ENCODE measurements at regions not wholly inside any gene's neighbourhood (a gene's known extent, or its start where the extent isn't known, plus 50 kb on each side); places are given as distances from the start of the nearest gene placed in this dataset.

DNA sequence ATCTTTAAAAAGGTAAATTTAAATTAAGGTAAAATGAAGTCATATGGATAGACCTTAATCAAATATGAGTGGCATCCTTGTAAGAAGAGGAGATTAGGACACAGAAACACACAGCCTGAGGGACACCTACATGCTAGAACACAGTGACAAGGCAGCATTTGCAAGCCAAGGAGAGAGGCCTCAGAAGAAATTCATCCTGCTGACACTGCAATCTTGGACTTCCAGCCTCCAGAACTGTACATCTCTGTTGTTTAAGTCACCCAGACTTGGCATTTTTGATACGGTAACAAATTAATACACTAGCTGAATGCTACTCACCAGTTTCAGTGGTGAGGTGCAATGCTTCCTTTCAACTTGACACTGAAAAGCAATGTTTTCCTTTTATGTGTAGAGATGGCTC lies 305.0 kb downstream of the TDRD15 start:
- no peak for DNase-seq
- 88 to 97% (median 96%) methylated on average over 1 of the region's 1 CpG for WGBS, 3 donors
- Histone ChIP-seq H3K9me3 (no peaks in the 10 kb centered on the region), H3K4me3 (no peak overlapping the region), H3K4me1 (no peaks in the 10 kb centered on the region), H3K27ac (no peak overlapping the region), H3K36me3 (ENCODE audit: insufficient read depth in 1 of 2, low read depth in 1 of 2) (no peaks in the 10 kb centered on the region), H3K27me3 (ENCODE audit: insufficient read depth in 3 of 3, low read length in 2 of 3) (no peaks in the 10 kb centered on the region)
- TF ChIP-seq, protein P1, sequence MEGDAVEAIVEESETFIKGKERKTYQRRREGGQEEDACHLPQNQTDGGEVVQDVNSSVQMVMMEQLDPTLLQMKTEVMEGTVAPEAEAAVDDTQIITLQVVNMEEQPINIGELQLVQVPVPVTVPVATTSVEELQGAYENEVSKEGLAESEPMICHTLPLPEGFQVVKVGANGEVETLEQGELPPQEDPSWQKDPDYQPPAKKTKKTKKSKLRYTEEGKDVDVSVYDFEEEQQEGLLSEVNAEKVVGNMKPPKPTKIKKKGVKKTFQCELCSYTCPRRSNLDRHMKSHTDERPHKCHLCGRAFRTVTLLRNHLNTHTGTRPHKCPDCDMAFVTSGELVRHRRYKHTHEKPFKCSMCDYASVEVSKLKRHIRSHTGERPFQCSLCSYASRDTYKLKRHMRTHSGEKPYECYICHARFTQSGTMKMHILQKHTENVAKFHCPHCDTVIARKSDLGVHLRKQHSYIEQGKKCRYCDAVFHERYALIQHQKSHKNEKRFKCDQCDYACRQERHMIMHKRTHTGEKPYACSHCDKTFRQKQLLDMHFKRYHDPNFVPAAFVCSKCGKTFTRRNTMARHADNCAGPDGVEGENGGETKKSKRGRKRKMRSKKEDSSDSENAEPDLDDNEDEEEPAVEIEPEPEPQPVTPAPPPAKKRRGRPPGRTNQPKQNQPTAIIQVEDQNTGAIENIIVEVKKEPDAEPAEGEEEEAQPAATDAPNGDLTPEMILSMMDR (IDR thresholded peaks at IDR 0.05), result no peak
- intact Hi-C loops (cut with DNase I), result no loop called here
- no peak for ATAC-seq

DNA sequence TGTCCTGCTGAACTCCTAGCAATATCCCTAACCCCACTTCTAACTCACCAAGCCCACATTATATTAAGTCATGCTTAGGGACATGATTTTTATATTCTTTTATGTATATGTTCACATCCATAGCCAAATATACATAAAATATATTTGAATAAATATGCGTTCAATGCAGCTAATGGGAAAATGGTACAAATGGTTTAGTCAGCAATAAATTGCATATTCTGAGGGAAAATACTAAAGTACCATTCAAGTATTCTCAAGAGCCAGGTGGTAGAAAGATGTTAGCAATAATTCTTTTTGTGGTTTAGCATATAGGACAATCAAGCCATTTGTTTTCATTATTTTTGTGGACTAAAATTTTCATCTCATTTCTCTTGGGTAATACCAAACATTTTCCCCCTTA lies 306.0 kb downstream of the TDRD15 start:
- intact Hi-C loops (cut with DNase I), result no loop called here
- TF ChIP-seq, protein P1 (IDR thresholded peaks at IDR 0.05), result no peak
- no peaks in the 10 kb centered on the region for H3K9me3 ChIP-seq
- H3K4me3 ChIP-seq, result no peak overlapping the region
- DNase-seq, result no peak
- H3K27ac ChIP-seq, result no peak overlapping the region
- WGBS, 3 donors, result 92 to 94% (median 93%) methylated on average over 1 of the region's 1 CpG
- no peaks in the 10 kb centered on the region for H3K27me3 ChIP-seq (ENCODE audit: insufficient read depth in 3 of 3, low read length in 2 of 3)
- H3K4me1 ChIP-seq, result no peaks in the 10 kb centered on the region
- ATAC-seq, result no peak
- no peaks in the 10 kb centered on the region for H3K36me3 ChIP-seq (ENCODE audit: insufficient read depth in 1 of 2, low read depth in 1 of 2)

DNA sequence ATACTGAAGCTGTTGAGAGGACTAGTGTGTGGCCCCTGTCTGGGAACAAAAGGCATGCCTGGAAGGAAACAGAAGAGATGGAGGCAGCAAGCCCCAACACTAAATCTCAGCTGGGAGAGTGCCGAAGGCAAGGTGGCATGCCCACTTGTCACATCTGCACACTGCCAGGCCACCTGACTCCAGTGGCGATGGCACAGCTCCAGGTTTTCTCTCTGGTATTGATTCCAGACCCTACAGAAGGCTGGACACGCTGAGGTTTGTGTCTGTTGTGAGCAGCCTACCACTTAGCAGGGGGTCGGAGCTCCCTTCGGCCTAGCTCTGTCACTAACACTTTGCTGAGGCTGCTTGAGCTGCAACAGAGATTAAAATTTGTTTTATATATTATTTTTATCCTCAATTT lies 307.3 kb downstream of the TDRD15 start:
- H3K36me3 ChIP-seq (ENCODE audit: insufficient read depth in 1 of 2, low read depth in 1 of 2), result no peaks in the 10 kb centered on the region
- TF ChIP-seq, protein P1 (IDR thresholded peaks at IDR 0.05), result no peak
- H3K4me3 ChIP-seq, result no peak overlapping the region
- DNase-seq (no peak), ATAC-seq (no peak)
- 46 to 56% (median 52%) methylated on average over 5 of the region's 5 CpGs for whole genome bisulfite sequencing, 3 donors
- no peaks in the 10 kb centered on the region for H3K27me3 ChIP-seq (ENCODE audit: insufficient read depth in 3 of 3, low read length in 2 of 3)
- no peaks in the 10 kb centered on the region for H3K9me3 ChIP-seq
- H3K27ac ChIP-seq, result no peak overlapping the region
- H3K4me1 ChIP-seq, result no peaks in the 10 kb centered on the region
- intact Hi-C loops (cut with DNase I), result no loop called here

DNA sequence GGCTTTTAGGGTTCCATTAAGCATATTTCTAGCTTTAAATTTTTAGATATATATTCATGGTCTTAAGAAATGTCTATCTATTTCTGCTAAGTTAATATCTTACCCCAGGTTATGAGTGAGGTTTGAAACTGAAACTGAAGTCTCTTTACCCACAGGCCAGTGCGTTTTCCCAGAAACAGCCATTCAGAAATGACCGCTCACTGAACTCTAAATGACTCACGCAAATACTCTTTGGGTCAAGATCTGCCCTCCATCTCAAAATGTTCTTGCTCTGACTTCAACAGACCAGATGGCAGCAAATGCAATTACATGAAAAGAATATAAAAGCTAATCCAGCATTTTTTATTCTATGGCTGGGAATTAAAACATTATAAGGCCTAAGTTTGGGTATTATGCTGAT lies 315.2 kb downstream of the TDRD15 start:
- no peak for ATAC-seq

DNA sequence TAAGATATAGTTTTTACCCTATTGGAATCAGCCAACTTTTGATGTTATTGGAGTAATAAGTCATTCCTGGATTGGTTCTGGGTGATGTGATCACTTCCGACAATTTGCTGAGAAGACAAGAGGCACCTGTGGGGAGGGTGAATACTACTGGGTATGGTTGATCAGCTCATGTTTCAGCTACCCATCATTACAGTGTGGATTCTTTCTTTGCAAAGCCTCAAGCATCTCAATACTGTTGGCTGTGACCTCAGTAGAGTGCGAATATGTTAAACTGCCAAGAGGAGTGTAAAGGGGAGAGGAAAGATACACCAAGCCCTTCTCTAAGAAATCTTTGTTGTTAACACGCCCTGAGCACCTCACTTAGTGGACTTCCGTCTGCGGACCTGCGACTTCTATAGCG lies 317.7 kb downstream of the TDRD15 start:
- no peak for DNase-seq
- intact Hi-C loops (cut with DNase I), result no loop called here

More for the DNA sequence above, 315.2 kb downstream of the TDRD15 start:
- no peak for DNase-seq
- H3K36me3 ChIP-seq (ENCODE audit: insufficient read depth in 1 of 2, low read depth in 1 of 2), result no peaks in the 10 kb centered on the region
- H3K9me3 ChIP-seq, result no peaks in the 10 kb centered on the region
- no peaks in the 10 kb centered on the region for H3K4me1 ChIP-seq
- intact Hi-C loops (cut with DNase I), result no loop called here
- no peak overlapping the region for H3K4me3 ChIP-seq
- no peaks in the 10 kb centered on the region for H3K27me3 ChIP-seq (ENCODE audit: insufficient read depth in 3 of 3, low read length in 2 of 3)
- H3K27ac ChIP-seq, result no peak overlapping the region
- 90 to 92% (median 91%) methylated on average over 3 of the region's 3 CpGs for WGBS, 3 donors
- TF ChIP-seq, protein P1 (IDR thresholded peaks at IDR 0.05), result no peak

More for the DNA sequence above, 317.7 kb downstream of the TDRD15 start:
- no peaks in the 10 kb centered on the region for H3K9me3 ChIP-seq
- no peak overlapping the region for H3K4me3 ChIP-seq
- H3K27me3 ChIP-seq (ENCODE audit: insufficient read depth in 3 of 3, low read length in 2 of 3), result no peaks in the 10 kb centered on the region
- 89 to 93% (median 91%) methylated on average over 7 of the region's 7 CpGs for WGBS, 3 donors
- ATAC-seq, result no peak
- no peaks in the 10 kb centered on the region for H3K4me1 ChIP-seq
- H3K27ac ChIP-seq, result no peak overlapping the region
- no peaks in the 10 kb centered on the region for H3K36me3 ChIP-seq (ENCODE audit: insufficient read depth in 1 of 2, low read depth in 1 of 2)
- TF ChIP-seq, protein P1 (IDR thresholded peaks at IDR 0.05), result no peak

Measured in psoas muscle (tissue), 7 donors.